ENCODE measurements at regions not wholly inside any gene's neighbourhood (a gene's known extent, or its start where the extent isn't known, plus 50 kb on each side); places are given as distances from the start of the nearest gene placed in this dataset.

DNA sequence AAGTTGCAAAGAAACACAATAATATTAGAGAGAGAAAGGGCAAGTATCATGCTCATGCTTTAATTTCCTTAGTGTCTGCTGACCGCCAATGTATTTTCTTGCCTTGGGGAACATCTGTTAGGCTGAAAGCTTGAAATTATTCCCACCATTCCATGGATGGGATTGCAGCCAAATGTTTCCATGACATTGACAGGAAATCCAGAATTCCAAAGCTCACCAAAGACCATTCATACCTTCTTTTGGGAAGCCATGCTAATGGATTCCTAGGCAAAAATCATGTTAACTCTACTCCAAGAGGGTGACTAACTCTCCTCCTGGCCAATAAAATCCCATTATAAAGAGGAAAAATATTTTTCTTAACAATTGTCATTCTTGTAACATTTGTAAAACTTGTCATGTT is 661.4 kb upstream of the FAT3 start:
- TF ChIP-seq CTCF (IDR thresholded peaks at IDR 0.05; ENCODE audit: insufficient read depth, low read length) (no peak), POLR2AphosphoS5 (IDR thresholded peaks at IDR 0.05; ENCODE audit: low read depth) (no peak), REST (IDR thresholded peaks at IDR 0.05; ENCODE audit: insufficient replicate concordance, low read depth) (no peak), GABPA (IDR thresholded peaks at IDR 0.05; ENCODE audit: low read depth) (no peak)
